ENCODE measurements at regions not wholly inside any gene's neighbourhood (a gene's known extent, or its start where the extent isn't known, plus 50 kb on each side); places are given as distances from the start of the nearest gene placed in this dataset.
"Not testable (repeated sequence)": the region's sequence is repeated elsewhere in the genome, so short reads cannot be mapped to it uniquely, and the experiment has no call there.

- ATAC-seq (no peak), DNase-seq (no peak), FAIRE-seq (no peak)
- intact Hi-C loops (cut with DNase I) = no loop called here
- Histone ChIP-seq H3K4me1 (no peaks in the 10 kb centered on the region), H3K27me3 (no peaks in the 10 kb centered on the region), H3K4me3 (no peak overlapping the region), H3K36me3 (no peaks in the 10 kb centered on the region), H3K27ac (no peak overlapping the region), H3K9me3 (no peaks in the 10 kb centered on the region)
- 86 to 87% methylated on average over 1 of the region's 1 CpG for WGBS, 2 donors
- TF ChIP-seq CTCF (IDR thresholded peaks at IDR 0.05) = no peak
These were observed 395.3 kb upstream of the RUNX1 start for GRCh38 chr21:35444391-35444790.

- Histone ChIP-seq H3K27me3 (no peaks in the 10 kb centered on the region), H3K9me3 (no peaks in the 10 kb centered on the region), H3K36me3 (no peaks in the 10 kb centered on the region), H3K4me3 (no peak overlapping the region), H3K4me1 (peaks cover 5 to 12% (median 6%) of the 10 kb centered on the region in 3 donors), H3K27ac (no peak overlapping the region)
- ATAC-seq = no peak
- no peak for FAIRE-seq
- DNase-seq = no peak
- 90% methylated on average over 4 of the region's 4 CpGs for WGBS, 2 donors
- intact Hi-C loops (cut with DNase I) = no loop called here
- no peak for TF ChIP-seq CTCF (IDR thresholded peaks at IDR 0.05)
These were observed 392.9 kb upstream of the RUNX1 start for GRCh38 chr21:35441868-35442582.

- peak; percentile 63 to 88 (median 80) for ATAC-seq
- H3K4me3 ChIP-seq = no peak overlapping the region
- no peak for FAIRE-seq
- no peaks in the 10 kb centered on the region for H3K36me3 ChIP-seq
- H3K27ac ChIP-seq = no peak overlapping the region
- TF ChIP-seq CTCF (IDR thresholded peaks at IDR 0.05) = no peak
- H3K27me3 ChIP-seq = peaks cover 0 to 6% (median 0%) of the 10 kb centered on the region in 4 donors
- 10 to 13% methylated on average over 6 of the region's 6 CpGs for WGBS, 2 donors
- intact Hi-C loops (cut with DNase I) = no loop called here
- DNase-seq = peak in 2 of 6 donors; percentile 9 to 14
- H3K9me3 ChIP-seq = no peaks in the 10 kb centered on the region
- peaks cover 5 to 12% (median 6%) of the 10 kb centered on the region in 3 donors for H3K4me1 ChIP-seq
These were observed 389.7 kb upstream of the RUNX1 start for GRCh38 chr21:35438643-35439404.

GRCh38 chr21:35437941-35438340 is 388.8 kb upstream of the RUNX1 start:
- H3K36me3 ChIP-seq = no peaks in the 10 kb centered on the region
- peaks cover 5 to 12% (median 6%) of the 10 kb centered on the region in 3 donors for H3K4me1 ChIP-seq
- TF ChIP-seq CTCF (IDR thresholded peaks at IDR 0.05) = no peak
- no peak for ATAC-seq
- H3K27ac ChIP-seq = no peak overlapping the region
- H3K27me3 ChIP-seq = peaks cover 0 to 6% (median 0%) of the 10 kb centered on the region in 4 donors
- no peaks in the 10 kb centered on the region for H3K9me3 ChIP-seq
- no peak for FAIRE-seq
- intact Hi-C loops (cut with DNase I) = no loop called here
- no peak overlapping the region for H3K4me3 ChIP-seq
- no peak for DNase-seq

- intact Hi-C loops (cut with DNase I) = no loop called here
- H3K9me3 ChIP-seq = no peaks in the 10 kb centered on the region
- H3K27ac ChIP-seq = no peak overlapping the region
- H3K4me1 ChIP-seq = peaks cover 5 to 12% (median 6%) of the 10 kb centered on the region in 3 donors
- H3K27me3 ChIP-seq = peaks cover 0 to 6% (median 0%) of the 10 kb centered on the region in 4 donors
- no peaks in the 10 kb centered on the region for H3K36me3 ChIP-seq
- no peak overlapping the region for H3K4me3 ChIP-seq
- 63 to 90% methylated on average over 1 of the region's 1 CpG for WGBS, 2 donors
- no peak for FAIRE-seq
- ATAC-seq = no peak
- DNase-seq = no peak
- no peak for TF ChIP-seq CTCF (IDR thresholded peaks at IDR 0.05)
These were observed 387.8 kb upstream of the RUNX1 start for GRCh38 chr21:35436899-35437298.

GRCh38 chr21:35432601-35433000 is 383.5 kb upstream of the RUNX1 start:
- FAIRE-seq; DNase-seq; intact Hi-C loops (cut with DNase I); ATAC-seq; H3K9me3 ChIP-seq; H3K27ac ChIP-seq; H3K4me3 ChIP-seq; H3K4me1 ChIP-seq; H3K36me3 ChIP-seq; H3K27me3 ChIP-seq: not testable (repeated sequence)
- WGBS, 2 donors = 59 to 66% methylated on average over 5 of the region's 5 CpGs

Data from pancreas (tissue), 10 donors.